GM18520 (cell line): ENCODE measurements at regions not wholly inside any gene's neighbourhood (a gene's known extent, or its start where the extent isn't known, plus 50 kb on each side); places are given as distances from the start of the nearest gene placed in this dataset.
"Not testable (repeated sequence)": the region's sequence is repeated elsewhere in the genome, so short reads cannot be mapped to it uniquely, and the experiment has no call there.

Experiments used
- ATAC-seq: cut with Tn5 transposase; IDR thresholded peaks from one replicate; pipeline ENCODE4 v1.9.1; 2021; ENCODE audit not compliant: unreplicated experiment

DNA sequence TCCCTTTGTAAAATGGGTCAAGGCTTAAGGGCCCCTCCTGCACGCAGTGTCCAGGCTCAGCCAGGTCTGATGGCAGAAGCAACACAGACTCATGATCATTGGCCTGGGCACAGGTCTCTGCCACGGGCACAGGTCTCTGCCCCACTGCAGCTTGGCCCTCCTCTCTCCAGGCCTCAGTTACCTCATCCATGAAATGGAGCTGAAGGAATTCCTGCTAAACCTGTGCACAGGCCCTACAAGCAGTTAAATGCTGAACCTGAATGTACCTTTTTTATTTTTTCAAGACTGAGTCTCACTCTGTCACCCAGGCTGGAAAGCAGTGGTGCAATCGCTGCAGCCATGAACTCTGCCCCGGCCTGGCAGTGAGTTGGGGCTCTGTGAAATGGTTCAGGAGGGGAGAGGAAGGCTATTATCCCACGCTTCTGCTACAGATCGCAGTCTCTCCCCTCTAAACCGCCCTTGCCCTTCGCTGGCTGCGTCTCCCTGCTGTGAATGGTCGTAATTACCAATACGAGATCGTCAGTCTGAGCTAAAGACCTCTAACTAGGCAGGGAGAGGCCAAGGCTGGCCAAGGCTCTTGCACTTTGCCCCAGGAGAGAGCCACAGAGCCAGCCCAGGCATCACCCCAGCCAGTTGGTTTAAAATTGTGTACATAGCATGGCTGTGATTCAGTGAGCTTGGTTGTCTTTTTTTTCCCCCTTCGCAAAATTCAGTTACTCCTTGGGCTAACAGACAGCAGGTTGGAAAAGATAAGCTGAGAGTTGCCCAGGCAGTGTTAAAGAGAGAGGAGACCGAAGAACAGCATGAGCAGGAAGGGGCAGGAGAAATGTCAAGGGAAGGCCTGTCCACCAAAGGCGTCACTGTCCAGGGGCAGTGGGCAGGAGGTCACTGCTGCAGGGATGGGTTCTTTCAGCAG is 93.0 kb upstream of the KCTD7 start:
- ATAC-seq: no peak

DNA sequence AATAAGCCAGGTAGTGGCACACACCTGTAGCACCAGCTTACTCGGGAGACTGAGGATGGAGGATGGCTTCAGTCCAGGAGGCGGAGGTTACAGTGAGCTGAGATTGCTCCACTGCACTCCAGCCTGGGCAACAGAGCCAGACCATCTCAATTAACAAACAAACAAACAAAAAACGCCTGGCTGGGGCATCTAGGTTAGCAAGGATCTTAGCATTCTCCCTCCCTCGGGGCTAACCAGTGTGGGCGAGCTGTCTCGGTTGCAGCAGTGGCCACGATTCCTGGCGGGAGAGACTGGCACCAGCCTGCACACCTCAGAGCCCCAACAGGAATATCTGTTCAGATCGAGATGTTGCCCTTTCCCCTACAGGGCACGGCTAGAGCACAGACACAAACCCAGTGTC is 91.3 kb upstream of the KCTD7 start:
- no peak for ATAC-seq

DNA sequence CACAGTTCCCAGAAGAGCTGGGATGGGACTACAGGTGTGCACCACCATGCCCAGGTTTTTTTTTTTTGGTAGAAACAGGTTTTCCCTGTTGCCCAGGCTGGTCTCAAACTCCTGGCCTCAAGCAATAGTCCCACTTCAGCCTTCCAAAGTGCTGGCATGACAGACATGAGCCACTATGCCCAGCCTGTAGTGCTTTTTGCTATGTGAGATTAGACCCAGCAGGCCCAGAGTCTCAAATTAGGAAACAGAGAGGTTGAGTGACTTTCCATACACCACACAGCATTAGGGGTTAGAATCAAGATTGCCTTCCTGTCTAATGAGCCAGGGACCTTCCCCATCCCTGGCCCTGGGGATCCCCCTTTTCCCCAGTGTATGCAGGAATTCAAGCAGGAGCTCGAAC is 90.8 kb upstream of the KCTD7 start:
- ATAC-seq: no peak

DNA sequence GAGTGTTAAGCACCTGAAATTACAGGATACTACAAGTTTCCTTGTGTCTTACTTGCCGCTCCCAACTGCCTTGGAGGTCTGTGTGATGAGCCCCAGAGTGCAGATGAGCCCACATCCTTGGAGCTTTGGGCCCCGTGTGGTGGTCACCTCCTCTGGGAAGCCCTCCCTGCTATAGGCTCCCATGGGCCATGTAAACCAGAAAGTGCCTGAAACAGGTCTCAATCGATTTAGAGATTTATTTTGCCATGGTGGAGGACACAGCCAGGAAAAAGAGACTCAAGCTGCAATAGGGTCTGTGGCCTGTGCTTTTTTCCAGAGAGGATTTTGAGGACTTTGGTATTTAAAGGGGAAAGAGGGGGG is 89.4 kb upstream of the KCTD7 start:
- ATAC-seq: no peak

DNA sequence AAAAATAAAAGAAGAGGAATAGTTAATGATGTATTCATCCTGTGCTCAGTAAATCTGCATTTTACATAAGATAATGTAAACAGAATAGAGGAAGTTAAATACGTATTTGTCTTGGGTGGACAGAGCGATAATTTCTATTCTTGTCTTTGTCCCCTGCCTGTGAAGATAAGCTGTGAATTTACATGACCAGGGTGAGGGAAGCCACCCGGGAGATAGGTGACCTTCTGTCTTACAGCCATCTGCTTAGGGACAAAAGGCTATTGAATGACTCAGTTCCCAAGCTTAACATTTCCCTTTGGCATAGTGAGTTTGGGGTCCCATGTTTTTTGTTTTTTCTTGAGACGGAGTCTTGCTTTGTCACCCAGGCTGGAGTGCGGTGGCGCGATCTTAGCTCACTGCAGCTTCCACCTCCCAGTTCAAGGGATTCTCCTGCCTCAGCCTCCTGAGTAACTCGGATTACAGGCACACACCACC is 88.7 kb upstream of the KCTD7 start:
- ATAC-seq: no peak

DNA sequence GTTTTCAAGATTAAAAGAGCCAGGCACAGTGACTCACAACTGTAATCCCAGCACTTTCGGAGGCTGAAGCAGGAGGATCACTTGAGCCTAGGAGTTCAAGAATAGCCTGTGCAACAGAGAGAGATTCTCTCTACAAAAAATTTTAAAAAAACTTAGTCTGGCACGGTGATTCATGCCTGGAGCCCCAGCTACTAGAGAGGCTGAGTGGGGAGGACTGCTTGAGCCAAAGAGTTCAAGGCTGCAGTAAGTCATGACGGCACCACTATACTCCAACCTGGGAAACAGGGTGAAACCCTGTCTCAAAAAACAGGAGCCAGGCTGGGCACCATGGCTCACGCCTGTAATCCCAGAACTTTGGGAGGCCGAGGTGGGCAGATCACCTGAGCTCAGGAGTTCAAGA is 86.6 kb upstream of the KCTD7 start:
- no peak for ATAC-seq

DNA sequence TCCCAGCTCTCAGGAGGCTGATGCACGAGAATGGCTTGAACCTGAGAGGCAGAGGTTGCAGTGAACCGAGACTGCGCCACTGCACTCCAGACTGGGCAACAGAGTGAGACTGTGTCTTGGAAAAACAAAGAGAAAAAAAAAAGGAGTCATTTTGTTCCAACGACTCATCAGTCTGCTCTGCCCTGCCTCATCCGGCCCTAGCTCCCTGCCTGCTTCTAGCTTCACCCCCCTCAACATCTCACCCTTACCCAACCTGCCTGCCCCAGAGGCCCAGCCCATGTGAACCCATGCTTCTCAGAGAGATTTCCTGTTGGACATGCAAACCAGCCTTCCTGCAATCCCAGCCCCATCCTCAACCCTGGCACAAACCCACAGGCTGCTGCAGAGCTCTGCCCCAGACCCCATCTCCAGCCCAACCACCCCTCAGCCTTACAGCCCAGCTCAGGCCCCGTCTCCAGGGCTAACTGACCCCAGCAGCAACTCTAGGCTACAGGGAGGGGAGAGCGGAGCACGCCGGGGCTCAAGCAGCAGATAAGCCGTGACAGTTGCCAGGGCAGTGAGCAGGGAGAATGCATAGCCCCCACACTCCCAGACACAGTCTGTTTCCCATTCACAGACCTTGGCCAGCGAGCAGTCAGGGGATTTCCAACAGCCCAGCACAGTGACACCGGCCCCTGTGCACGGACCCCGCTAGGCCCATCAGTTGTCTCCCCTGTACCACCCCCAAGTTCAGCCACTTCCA is 86.0 kb upstream of the KCTD7 start:
- ATAC-seq: no peak

DNA sequence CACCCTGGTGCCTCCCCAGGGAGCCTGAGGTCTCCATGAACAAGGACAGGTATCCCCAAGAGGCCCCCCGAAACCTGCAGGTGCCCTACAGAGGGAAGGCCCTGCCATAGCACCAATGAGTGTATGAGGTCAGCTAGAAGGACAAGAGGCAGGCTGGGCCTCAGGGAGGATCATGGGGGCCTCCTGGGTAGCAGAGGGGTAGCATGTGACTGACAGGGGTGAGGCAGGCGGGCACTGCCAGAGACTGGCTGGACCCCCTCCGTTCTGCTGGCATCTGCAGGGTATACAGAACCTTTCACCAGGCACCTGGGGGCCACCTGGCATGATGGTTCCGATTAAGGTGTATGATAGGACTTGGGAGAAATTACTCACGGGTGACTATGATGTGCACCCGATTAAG is 79.2 kb upstream of the KCTD7 start:
- no peak for ATAC-seq

DNA sequence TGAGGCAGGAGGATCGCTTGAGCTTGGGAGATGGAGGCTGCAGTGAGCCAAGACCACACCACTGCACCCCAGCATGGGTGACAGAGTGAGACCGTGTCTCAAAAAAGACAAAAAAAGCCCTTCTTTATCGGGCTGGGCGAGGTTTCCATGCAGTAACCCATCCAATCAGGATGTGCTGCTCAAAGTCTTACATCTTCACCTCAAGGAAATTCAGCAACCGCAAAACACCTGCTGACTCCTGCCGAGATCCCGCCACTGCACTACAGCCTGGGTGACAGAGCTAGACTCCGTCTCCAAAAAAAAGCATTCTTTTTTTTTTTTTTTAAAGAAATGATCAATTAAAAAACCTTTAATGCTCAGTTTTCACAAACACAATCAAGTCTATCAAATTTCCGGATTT is 75.7 kb upstream of the KCTD7 start:
- ATAC-seq: no peak

DNA sequence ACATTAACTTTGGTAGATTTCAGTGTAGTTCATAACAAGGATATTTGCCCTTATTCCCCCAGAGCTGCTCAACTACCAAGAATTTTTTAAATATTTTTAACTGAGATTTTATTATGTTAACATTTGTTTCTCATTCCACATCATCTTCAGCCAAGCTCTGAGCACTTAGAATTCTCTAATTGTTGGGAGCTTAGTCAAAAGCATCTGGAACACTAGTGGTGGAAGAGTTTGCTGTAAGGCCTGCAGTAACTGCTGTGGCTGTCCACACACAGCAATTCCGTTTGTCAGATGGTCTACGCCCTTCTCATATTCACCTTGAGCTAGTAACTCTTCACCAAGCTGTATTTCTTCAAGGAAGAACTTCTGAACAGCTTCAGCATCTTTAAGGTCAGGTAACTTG is 75.0 kb upstream of the KCTD7 start:
- ATAC-seq: not testable (repeated sequence)

DNA sequence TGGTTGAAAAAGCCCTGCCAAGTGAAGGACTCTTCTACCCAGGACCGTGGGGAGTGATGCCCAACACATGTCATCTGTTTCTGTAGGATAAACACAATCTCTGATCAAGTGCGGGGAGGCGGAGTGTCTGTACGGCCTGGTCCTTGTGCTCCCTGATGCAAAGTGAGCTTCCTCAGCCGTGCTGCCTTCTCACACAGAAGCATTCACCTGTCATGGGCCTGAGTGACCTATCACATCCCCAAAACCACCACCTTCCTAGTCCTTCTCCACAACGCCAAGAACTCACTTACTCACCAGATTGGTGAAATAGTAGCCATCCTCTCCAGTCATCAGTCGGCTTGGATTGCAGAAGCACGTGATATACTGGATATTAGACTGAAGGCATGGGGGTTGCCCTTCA is 74.4 kb upstream of the KCTD7 start:
- not testable (repeated sequence) for ATAC-seq

DNA sequence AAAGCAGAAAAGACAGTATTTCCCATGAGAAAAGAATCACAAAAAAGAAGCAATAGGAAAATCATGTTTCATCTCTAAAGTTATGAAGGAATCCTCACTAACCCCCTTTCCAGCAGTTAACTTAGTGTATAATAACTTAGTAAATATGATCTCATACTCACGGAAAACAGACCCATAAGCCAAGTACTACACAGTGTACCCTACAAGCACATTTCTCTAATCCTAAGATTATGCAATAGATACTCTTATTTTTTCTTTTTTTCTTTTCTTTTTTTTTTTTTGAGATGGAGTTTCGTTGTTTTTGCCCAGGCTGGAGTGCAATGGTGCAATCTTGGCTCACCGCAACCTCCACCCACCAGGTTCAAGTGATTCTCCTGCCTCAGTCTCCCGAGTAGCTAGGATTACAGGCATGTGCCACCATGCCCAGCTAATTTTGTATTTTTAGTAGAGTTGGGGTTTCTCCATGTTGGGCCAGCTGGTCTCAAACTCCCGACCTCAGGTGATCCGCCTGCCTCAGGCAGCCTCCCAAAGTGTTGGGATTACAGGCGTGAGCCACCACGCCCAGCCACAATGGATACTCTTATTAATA is 73.7 kb upstream of the KCTD7 start:
- ATAC-seq: not testable (repeated sequence)

DNA sequence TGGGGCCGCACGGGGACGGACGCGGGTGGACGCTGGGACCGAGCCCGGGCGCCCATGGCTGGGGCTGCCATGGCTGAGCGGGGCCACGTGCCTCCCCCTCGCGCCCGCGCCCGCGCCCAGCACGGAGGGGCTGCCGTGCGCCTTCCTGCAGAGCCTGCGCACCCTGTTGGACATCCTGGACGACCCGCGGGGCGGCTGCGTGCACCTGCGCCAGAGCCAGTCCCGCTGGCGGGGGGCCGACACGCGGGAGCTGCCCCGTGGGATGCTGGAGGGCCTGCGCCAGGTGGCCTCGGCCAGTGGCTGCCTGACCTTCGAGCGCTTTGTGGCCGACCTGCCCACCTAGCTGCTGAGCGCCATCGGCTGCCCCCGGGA is 72.5 kb upstream of the KCTD7 start:
- no peak for ATAC-seq

DNA sequence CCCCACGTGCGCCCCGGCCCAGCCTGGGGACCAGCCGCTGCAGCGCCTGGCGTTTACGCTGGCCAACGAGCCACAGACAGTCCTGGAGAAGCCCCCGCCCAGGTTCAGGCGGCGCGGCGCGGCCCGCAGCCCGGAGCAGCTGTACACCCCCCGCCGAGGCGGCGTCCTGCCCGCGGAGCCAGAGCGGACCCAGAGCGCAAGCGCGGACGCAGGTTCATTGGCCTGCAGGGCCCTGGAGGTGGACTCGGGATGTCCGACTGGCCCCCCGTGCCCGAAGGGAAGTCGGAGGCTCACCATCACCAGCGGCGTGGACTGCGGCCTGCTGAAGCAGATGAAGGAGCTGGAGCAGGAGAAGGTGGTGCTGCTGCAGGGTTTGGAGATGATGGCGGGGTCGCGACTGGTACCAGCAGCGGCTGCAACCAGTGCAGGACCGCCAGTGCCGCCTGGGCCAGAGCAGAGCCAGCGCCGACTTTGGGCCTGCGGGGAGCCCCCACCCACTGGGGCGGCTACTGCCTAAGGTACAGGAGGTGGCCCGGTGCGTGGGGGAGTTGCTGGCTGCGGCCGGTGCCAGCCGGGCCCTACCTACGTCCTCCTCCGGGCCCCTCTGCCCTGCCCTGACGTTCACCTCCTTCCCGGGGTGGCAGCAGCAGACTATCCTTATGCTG is 72.0 kb upstream of the KCTD7 start:
- no peak for ATAC-seq

DNA sequence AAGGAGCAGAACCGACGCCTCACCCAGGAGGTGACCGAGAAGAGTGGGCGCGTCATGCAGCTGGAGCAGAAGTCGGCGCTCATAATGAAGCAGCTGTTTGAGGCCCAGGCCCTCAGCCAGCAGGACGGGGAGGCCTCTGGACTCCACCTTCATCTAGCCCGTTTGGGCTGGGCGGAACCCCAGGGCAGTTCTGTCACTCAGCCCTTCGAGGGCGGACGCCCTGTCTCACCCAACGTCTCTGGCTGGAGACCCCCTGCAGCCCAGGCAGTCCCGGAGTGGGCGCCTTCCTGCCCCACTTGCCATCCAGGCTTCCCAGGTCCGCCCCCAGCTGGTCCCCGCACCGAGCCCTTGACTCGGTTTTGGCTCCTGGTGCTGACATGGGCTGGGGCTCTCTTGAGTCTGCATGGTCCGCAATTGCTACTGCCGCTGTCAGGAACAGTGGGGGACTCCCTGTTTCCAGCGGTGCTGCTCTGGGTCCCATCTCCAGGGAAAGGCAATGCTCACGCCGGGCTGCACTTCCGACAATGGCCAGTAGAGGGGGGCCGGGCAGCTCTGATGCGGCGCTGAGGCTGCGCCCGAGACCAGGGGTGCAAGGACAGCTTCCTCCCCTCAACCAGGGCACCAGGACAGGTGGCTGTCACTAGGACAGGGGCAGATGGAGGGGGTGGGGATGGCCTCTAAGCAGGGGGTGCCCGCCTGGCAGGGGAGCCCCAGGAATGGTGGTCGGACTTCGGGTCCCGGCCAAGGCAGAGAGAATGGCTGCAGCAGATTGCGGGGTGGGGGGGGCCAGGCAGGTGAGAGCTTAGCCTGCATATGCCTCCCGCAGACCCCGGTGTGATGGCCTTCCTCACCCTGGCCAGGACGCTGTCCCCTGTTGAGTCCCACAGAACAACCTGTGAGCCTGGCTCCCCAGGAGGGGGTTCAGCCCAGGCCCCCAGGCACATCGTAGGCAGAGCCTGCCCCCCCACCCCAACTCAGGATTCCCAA is 71.2 kb upstream of the KCTD7 start:
- no peak for ATAC-seq

DNA sequence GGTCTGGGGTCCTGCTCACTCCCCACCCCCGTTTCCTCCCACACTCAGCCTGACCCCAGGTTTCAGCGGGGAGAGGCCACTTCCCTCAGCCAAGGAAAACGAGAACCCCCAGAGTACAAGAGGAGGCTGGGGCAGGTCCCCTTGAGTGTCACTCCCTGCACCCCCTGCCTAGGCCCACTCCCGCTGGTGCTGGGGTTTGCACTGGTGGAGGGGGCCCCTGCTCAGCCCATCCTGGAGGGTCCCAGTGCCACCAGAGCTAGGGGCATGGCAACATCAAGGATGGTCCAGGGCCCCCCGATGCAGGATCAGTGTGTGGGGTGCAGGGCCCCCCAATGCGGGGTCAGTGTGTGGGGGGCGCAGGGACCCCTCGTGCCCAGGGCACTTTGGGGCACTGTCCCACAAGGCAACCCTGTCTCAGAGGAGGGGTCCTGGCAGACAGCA is 70.5 kb upstream of the KCTD7 start:
- ATAC-seq: no peak

DNA sequence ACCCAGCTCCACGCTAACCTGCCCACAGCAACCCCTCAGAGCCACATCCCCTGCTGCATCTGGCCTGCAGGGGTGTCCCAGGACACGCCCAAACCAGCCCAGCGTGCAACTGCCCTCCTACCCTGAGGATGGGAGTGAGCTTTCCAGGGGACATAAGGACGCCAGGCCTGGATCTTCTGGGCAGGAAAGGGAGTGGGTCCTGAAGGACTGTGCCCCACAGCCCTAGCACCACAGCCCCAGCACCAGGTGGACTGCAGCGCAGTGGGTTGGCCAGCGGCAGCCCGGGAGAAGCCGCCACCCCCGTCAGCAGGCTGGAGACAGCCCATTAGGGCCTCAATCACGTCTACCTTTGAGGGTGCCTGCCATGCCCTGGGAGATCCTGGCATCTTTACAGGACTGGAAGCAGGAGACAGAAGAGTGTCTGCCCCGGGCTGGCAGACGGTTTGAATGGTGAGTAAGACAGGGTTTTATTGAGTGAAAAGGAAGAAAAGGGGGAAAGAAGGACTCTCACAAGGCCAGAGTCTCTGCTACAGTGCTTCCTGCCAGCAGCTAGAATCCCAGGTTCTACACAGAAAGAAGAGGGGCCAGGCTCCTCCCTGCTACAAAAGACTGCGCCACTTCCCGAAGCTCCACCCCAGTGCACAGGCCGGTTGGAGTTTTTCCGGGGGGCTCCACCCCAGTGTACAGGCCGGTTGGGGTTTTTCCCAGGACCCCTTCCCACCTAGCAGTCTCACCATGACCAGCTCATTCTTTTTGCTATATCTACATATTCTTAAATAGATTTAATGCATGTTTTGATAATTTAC is 69.8 kb upstream of the KCTD7 start:
- ATAC-seq: no peak

DNA sequence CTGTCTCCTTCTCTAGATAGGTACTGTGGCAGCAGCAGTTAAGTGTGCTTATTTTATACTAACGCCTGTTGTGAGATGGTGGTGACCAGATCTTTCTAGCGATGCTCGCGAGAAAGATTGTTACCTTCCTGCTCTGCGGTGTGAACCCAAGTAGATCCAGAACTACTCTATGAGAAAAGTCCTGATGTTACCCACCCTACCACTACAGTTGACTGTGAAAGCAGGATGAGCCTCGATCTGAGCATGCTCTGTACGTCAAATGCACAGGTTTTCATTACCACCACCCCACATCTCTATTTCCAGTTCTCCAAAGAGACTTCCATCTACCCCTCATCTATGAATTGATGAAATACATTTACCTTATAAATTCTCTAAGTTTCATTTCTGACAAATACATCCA is 64.6 kb upstream of the KCTD7 start:
- ATAC-seq: no peak

DNA sequence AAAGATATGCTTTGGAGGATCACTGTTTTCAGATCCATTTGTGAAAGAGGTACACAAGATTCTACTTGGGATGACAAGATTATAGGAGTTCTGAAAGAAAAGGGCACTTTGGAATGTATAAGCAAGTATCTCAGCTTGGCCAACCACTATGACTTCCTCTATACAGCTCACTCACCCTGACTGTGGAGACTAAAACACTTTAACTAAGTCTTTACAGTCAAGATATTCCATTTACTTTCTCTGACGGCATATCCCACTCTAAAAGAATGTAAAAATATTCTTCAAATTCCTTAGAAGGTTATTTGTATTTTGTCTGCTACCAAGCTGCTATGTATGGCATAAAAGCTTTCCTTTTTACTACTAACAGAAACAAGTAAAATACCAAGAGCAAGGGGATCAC is 58.5 kb upstream of the KCTD7 start:
- ATAC-seq: not testable (repeated sequence)
